Caco-2 (cell line): ENCODE measurements at regions not wholly inside any gene's neighbourhood (a gene's known extent, or its start where the extent isn't known, plus 50 kb on each side); places are given as distances from the start of the nearest gene placed in this dataset.

Source experiments
- BruUV-seq: library from RNA; stranded (reverse); fragments of 400-500 nt; replicated peaks from 2 replicates; lab custom pipeline; 2021; lab: Mats Ljungman, UMichigan
- CTCF ChIA-PET: fragments of 300-600 bp; sonication (Branson Sonifier 250); formaldehyde crosslinking; loops from one replicate; lab custom pipeline; 2022; ENCODE audit warnings: antibody characterized with exemption; lab: Charles Lee
- POLR2A ChIA-PET: fragments of 300-600 bp; sonication (Branson Sonifier 250); formaldehyde crosslinking; loops from one replicate; lab custom pipeline; 2022; ENCODE audit warnings: antibody characterized with exemption; lab: Charles Lee
- DNase-seq, 2 experiments: peaks; one replicate each; pipeline versions ENCODE4 v3.0.0 to v3.0.0-alpha.2; 2020 to 2022
- H3K27me3 ChIP-seq: replicated peaks from 2 replicates; pipeline ENCODE4 v1.6.0; 2011; ENCODE audit warnings: low read length; ENCODE audit not compliant: control insufficient read depth, insufficient read depth
- H3K36me3 ChIP-seq: 2 replicates; pipeline ENCODE4 v1.5.1; 2011; ENCODE audit warnings: low read length; ENCODE audit not compliant: control insufficient read depth, insufficient read depth
- H3K4me1 ChIP-seq: fragments of 250-450 bp; sonication (Bioruptor Pico); 2 replicates; pipeline ENCODE4 v1.5.1; 2020; ENCODE audit warnings: mild to moderate bottlenecking
- H3K4me3 ChIP-seq: 2 replicates; pipeline ENCODE4 v1.5.1; 2011; ENCODE audit warnings: low read depth, mild to moderate bottlenecking, control low read depth, low read length
- H3K9me3 ChIP-seq: fragments of 250-450 bp; sonication (Bioruptor Pico); 2 replicates; pipeline ENCODE4 v1.5.1; 2020; ENCODE audit warnings: mild to moderate bottlenecking, moderate library complexity
- H3K27ac Mint-ChIP-seq: one replicate; pipeline ENCODE4 v1.8.0; 2022; ENCODE audit warnings: mixed read lengths; ENCODE audit not compliant: unreplicated experiment
- H3K27me3 Mint-ChIP-seq: one replicate; pipeline ENCODE4 v1.8.0; 2022; ENCODE audit warnings: mixed read lengths; ENCODE audit not compliant: insufficient read depth, unreplicated experiment
- H3K36me3 Mint-ChIP-seq: one replicate; pipeline ENCODE4 v1.8.0; 2022; ENCODE audit warnings: mild to moderate bottlenecking, mixed read lengths; ENCODE audit not compliant: insufficient read depth, unreplicated experiment
- H3K4me1 Mint-ChIP-seq: one replicate; pipeline ENCODE4 v1.8.0; 2022; ENCODE audit warnings: low read depth, mixed read lengths; ENCODE audit not compliant: unreplicated experiment
- H3K4me3 Mint-ChIP-seq: one replicate; pipeline ENCODE4 v1.8.0; 2022; ENCODE audit warnings: mild to moderate bottlenecking, moderate library complexity, mixed read lengths; ENCODE audit not compliant: unreplicated experiment
- H3K9me3 Mint-ChIP-seq: one replicate; pipeline ENCODE4 v1.8.0; 2022; ENCODE audit warnings: mixed read lengths; ENCODE audit not compliant: unreplicated experiment
- intact Hi-C: fragments of 100-400 bp; cut with micrococcal nuclease; formaldehyde crosslinking; loops from one replicate; pipeline ENCODE4 v1.10.0; 2022; ENCODE audit not compliant: unreplicated experiment
- TF ChIP-seq, protein P1 (sequence below), 2 experiments: fragments of 200-600 bp in 1 of 2; IDR thresholded peaks; 1 replicate in 1 of 2; 2 replicates in 1 of 2; pipeline versions ENCODE4 v1.5.1 to v1.8.0; 2011 to 2022; ENCODE audit warnings: antibody characterized with exemption in 1 of 2, control low read depth in 1 of 2, inconsistent platforms in 1 of 2, low read depth in 1 of 2, low read length in 1 of 2, mild to moderate bottlenecking in 1 of 2, moderate library complexity in 1 of 2; ENCODE audit not compliant: insufficient read depth in 1 of 2, severe bottlenecking in 1 of 2, unreplicated experiment in 1 of 2

DNA sequence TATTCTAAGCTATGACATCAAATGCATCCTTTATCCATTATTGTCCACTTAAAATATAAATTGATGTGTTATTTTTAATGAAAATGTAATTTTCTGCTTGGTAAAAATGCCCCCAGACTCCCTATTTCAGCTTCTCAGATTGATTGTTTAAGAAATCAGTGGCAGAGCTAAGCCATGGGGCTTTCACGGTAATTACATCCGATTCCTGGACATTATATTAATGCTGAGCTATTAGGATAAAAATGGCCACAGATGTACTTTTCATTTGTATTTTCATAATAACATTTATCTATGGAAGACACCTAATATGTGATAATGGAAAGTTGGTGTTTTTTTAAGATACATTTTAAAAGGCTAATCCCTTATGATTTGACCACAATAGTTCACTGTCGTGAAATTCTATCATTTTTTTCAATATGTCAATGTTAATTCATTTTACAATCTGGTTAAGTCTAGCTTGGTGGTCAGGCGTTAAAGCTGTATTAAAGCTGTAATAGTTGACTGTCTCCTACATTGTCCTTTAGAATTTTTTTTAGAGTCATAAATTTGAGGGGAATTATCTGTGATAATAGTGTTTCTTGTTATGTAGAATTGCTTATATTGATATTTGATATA lies 229.0 kb upstream of the UBE2E3 start:
- ChIA-PET CTCF (no interaction called here), POLR2A (no interaction called here)
- TF ChIP-seq, protein P1, sequence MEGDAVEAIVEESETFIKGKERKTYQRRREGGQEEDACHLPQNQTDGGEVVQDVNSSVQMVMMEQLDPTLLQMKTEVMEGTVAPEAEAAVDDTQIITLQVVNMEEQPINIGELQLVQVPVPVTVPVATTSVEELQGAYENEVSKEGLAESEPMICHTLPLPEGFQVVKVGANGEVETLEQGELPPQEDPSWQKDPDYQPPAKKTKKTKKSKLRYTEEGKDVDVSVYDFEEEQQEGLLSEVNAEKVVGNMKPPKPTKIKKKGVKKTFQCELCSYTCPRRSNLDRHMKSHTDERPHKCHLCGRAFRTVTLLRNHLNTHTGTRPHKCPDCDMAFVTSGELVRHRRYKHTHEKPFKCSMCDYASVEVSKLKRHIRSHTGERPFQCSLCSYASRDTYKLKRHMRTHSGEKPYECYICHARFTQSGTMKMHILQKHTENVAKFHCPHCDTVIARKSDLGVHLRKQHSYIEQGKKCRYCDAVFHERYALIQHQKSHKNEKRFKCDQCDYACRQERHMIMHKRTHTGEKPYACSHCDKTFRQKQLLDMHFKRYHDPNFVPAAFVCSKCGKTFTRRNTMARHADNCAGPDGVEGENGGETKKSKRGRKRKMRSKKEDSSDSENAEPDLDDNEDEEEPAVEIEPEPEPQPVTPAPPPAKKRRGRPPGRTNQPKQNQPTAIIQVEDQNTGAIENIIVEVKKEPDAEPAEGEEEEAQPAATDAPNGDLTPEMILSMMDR (IDR thresholded peaks at IDR 0.05; ENCODE audit: insufficient read depth in 1 of 2, low read depth in 1 of 2, low read length in 1 of 2, severe bottlenecking in 1 of 2, unreplicated experiment in 1 of 2): no peak
- no peaks in the 10 kb centered on the region for H3K36me3 Mint-ChIP-seq
- no peaks in the 10 kb centered on the region for H3K9me3 Mint-ChIP-seq
- DNase-seq: no peak
- no peak overlapping the region for H3K4me3 Mint-ChIP-seq
- Histone ChIP-seq H3K4me1 (no peaks in the 10 kb centered on the region), H3K9me3 (no peaks in the 10 kb centered on the region), H3K36me3 (no peaks in the 10 kb centered on the region), H3K4me3 (no peak overlapping the region), H3K27me3 (no peaks in the 10 kb centered on the region)
- no TSS peak for BruUV-seq
- H3K27ac Mint-ChIP-seq: no peak overlapping the region
- intact Hi-C loops: no loop called here
- peaks cover 3% of the 10 kb centered on the region for H3K27me3 Mint-ChIP-seq
- no peaks in the 10 kb centered on the region for H3K4me1 Mint-ChIP-seq

DNA sequence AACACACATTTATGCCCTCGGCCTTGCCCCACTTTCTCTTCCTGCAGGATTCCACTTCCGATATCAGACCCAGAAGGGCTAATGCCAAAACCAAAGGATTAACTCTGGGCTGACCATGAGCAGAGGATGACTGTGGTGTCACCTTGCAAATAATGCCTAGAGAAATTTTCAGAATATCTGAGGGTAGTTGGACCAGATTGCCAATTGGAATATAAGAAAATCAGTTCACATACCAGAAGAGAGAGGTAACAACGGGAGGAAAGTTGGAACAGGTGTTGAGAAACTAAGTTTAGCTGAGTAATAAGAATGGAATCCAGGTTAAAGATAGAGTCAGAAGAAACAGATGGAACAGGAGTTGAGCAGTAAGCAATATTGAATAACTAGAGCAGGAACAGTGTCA lies 232.7 kb upstream of the UBE2E3 start:
- no peak for DNase-seq
- Histone ChIP-seq H3K27me3 (no peaks in the 10 kb centered on the region), H3K4me3 (no peak overlapping the region), H3K36me3 (no peaks in the 10 kb centered on the region), H3K4me1 (no peaks in the 10 kb centered on the region), H3K9me3 (no peaks in the 10 kb centered on the region)
- Mint-ChIP-seq H3K36me3 (no peaks in the 10 kb centered on the region), H3K4me1 (no peaks in the 10 kb centered on the region), H3K27me3 (peaks cover 3% of the 10 kb centered on the region), H3K4me3 (no peak overlapping the region), H3K27ac (no peak overlapping the region), H3K9me3 (no peaks in the 10 kb centered on the region)
- BruUV-seq: no TSS peak
- TF ChIP-seq, protein P1 (IDR thresholded peaks at IDR 0.05; ENCODE audit: insufficient read depth in 1 of 2, low read depth in 1 of 2, low read length in 1 of 2, severe bottlenecking in 1 of 2, unreplicated experiment in 1 of 2): no peak
- intact Hi-C loops: no loop called here
- ChIA-PET POLR2A (no interaction called here), CTCF (no interaction called here)

DNA sequence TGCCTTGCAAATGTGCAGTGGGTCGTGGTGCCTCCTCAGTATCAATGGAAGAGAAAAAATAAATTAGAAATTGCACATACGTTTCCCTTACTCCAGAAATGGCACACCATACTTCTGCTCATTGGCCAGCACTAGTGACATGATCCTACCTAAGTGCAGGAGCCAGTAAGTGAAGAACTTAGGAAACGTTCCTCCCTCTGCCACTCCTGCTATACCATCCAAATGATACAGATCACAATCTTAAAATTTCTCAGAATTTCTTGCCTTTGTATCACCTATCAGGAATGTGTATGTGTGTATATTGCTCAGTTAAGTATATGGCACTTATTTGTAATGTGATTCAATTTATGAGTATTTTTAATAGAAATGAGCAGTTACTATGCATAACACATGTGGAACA lies 237.0 kb upstream of the UBE2E3 start:
- Histone ChIP-seq H3K4me1 (no peaks in the 10 kb centered on the region), H3K27me3 (no peaks in the 10 kb centered on the region), H3K36me3 (no peaks in the 10 kb centered on the region), H3K9me3 (no peaks in the 10 kb centered on the region), H3K4me3 (no peak overlapping the region)
- H3K4me3 Mint-ChIP-seq: no peak overlapping the region
- no peaks in the 10 kb centered on the region for H3K9me3 Mint-ChIP-seq
- ChIA-PET CTCF (no interaction called here), POLR2A (no interaction called here)
- H3K4me1 Mint-ChIP-seq: no peaks in the 10 kb centered on the region
- intact Hi-C loops: no loop called here
- TF ChIP-seq, protein P1 (IDR thresholded peaks at IDR 0.05; ENCODE audit: insufficient read depth in 1 of 2, low read depth in 1 of 2, low read length in 1 of 2, severe bottlenecking in 1 of 2, unreplicated experiment in 1 of 2): no peak
- BruUV-seq: no TSS peak
- DNase-seq: no peak
- H3K27me3 Mint-ChIP-seq: no peaks in the 10 kb centered on the region
- no peak overlapping the region for H3K27ac Mint-ChIP-seq
- no peaks in the 10 kb centered on the region for H3K36me3 Mint-ChIP-seq
